ENCODE measurements at regions not wholly inside any gene's neighbourhood (a gene's known extent, or its start where the extent isn't known, plus 50 kb on each side); places are given as distances from the start of the nearest gene placed in this dataset.

DNA sequence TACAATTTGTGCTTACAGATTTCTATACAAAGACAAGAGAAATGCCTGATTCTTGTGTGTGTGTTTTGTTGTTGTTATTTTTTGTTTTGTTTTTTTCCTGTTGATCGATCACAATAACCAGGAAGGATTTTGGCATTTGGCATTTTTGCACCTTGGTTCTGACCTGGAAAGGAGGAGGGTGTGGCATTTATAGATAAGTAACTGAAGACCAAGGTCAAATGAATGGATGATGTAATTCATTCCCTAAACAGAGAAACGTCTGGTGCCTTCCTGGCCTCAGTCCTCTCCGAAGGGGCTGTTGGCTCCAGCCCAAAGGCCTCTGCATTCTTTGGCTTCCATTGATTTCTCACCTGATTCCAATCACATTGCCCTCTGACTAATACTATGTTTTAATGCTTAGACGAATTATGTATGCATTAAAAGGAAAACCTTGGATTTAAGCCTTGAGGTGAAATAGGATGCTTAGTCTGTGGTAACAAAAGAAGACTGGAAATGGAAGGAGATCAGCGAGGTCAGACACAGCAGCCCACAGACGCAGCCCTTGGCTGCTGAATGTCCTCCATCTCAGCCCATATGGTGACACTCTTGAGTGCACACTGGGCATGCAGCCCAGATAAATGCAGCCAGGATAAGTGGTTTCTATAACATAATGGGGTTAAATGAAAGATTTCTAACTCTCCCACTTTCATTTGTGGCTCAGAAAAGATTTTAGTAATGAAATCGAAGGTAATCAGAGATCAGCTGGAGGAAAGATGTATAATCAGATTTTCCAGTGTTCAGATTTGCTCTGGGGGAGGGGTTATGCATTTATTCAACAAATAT lies 60.5 kb upstream of the TRIM2 start:
- no peaks in the 10 kb centered on the region for H3K36me3 ChIP-seq (ENCODE audit: insufficient read depth, low read length)
- no peak overlapping the region for H3K9ac ChIP-seq (ENCODE audit: low read depth, low read length)
- no peak overlapping the region for H3K4me2 ChIP-seq (ENCODE audit: low read length)
- H3K4me3 ChIP-seq (ENCODE audit: low read length), result no peak overlapping the region
- H3K9me3 ChIP-seq (replicated peaks; ENCODE audit: low read length), result no peaks in the 10 kb centered on the region
- peaks cover 23% of the 10 kb centered on the region for H3K27me3 ChIP-seq (ENCODE audit: control insufficient read depth, insufficient read depth, low read length)
- H3K4me1 ChIP-seq (ENCODE audit: control insufficient read depth, insufficient read depth, low read length), result peaks cover 11% of the 10 kb centered on the region

DNA sequence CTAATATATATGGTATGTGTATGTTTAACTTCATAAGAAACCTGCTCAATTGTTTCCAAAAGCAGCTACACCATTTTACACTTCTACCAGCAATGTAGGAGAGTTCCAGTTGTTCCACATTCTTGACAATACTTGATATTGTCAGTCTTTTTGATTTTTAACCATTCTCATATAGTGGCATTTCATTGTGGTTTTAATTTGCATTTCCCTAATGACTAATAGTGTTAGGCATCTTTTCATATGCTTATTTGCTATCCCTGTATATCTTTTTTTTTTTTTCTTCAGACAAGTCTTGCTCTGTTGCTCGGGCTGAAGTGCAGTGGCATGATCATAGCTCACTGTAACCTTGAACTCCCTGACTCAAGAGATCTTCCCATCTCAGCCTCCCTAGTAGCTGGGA lies 58.2 kb upstream of the TRIM2 start:
- Histone ChIP-seq H3K4me2 (ENCODE audit: low read length) (no peak overlapping the region), H3K9me3 (replicated peaks; ENCODE audit: low read length) (no peaks in the 10 kb centered on the region), H3K4me1 (ENCODE audit: control insufficient read depth, insufficient read depth, low read length) (peaks cover 11% of the 10 kb centered on the region), H3K4me3 (ENCODE audit: low read length) (no peak overlapping the region), H3K36me3 (ENCODE audit: insufficient read depth, low read length) (no peaks in the 10 kb centered on the region), H3K9ac (ENCODE audit: low read depth, low read length) (no peak overlapping the region), H3K27me3 (ENCODE audit: control insufficient read depth, insufficient read depth, low read length) (peaks cover 24% of the 10 kb centered on the region)

DNA sequence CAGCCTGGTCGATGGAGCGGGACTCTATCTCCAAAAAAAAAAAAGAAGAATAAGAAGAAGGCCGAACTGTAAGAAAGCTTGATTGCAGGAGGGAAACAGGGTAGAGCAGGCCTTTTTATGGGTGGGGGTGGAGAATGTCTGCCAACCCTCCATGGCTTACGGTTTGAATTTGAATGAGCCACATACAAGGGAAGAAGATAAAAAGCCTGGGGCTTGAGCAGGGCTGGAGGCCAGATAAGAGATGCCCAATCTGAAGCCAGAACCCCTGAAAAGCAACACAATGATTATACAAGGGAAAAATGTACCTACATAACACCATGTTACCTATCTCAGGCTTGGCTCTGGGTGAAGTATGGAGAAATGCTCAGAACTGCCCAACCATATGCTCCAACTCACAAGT lies 57.3 kb upstream of the TRIM2 start:
- Histone ChIP-seq H3K36me3 (ENCODE audit: insufficient read depth, low read length) (no peaks in the 10 kb centered on the region), H3K9ac (ENCODE audit: low read depth, low read length) (no peak overlapping the region), H3K9me3 (replicated peaks; ENCODE audit: low read length) (no peaks in the 10 kb centered on the region), H3K4me3 (ENCODE audit: low read length) (no peak overlapping the region), H3K4me1 (ENCODE audit: control insufficient read depth, insufficient read depth, low read length) (peaks cover 11% of the 10 kb centered on the region), H3K27me3 (ENCODE audit: control insufficient read depth, insufficient read depth, low read length) (peaks cover 28% of the 10 kb centered on the region), H3K4me2 (ENCODE audit: low read length) (no peak overlapping the region)

DNA sequence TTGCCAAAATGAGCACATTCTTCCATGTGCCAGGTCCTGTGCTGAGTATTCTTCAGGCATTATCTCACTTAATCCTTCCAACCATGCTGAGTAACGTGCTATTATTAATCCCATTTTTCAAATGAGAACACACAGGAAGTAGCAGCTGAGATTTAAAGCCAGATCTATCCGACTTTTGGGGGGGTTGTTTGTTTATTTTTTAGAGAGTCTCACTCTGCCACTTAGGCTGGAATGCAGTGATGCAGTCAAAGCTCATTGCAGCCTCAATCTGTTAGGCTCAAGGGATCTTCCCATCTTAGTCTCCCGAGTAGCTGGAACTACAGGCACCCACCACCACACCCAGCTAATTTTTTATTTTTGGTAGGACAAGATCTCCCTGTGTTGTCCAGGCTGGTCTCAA lies 55.5 kb upstream of the TRIM2 start:
- Histone ChIP-seq H3K4me1 (ENCODE audit: control insufficient read depth, insufficient read depth, low read length) (peaks cover 19% of the 10 kb centered on the region), H3K4me3 (ENCODE audit: low read length) (no peak overlapping the region), H3K36me3 (ENCODE audit: insufficient read depth, low read length) (no peaks in the 10 kb centered on the region), H3K9me3 (replicated peaks; ENCODE audit: low read length) (no peaks in the 10 kb centered on the region), H3K27me3 (ENCODE audit: control insufficient read depth, insufficient read depth, low read length) (peaks cover 40% of the 10 kb centered on the region), H3K9ac (ENCODE audit: low read depth, low read length) (no peak overlapping the region), H3K4me2 (ENCODE audit: low read length) (no peak overlapping the region)

DNA sequence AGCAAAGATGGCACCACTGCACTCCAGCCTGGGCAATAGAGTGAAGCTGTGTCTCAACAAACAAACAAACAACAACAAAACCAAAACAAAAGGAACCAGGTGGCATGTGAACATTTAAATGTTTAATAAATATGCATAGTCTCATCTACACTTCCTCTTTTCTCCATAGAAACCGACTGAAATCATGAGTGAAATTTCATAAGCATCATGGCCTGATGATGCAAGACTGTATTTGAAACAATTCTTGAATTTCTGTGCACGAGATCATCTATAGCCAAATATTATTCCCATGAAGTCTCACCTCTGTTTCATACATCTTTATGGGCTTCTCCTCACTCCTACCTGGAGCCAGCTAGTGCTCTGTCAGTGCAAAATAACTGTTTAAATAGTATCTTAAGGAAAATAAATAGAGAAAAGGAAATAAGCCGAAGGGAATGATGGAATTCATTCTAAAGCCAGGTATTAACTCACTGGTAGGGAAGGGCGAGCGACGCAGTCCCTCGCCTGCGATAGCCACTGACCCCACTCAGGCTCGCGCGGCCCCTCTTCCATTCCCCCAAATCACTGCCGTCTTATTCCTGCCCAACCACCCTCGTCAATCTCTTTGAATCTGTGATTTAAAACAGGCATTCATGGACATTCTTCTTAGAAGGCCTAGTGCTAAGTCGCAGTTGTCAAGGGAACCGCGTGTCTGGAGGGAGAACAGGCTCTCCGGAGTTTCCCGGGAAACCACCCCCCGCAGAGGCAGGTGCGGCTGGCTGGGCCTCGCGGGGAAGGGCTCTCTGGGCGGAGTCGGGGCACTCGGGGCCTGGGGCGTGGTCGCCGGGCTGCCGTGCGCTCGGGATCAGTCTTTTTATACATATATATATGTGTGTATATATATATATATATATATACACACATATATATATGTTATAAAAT lies 52.4 kb upstream of the TRIM2 start:
- Histone ChIP-seq H3K4me1 (ENCODE audit: control insufficient read depth, insufficient read depth, low read length) (peaks cover 20% of the 10 kb centered on the region), H3K27me3 (ENCODE audit: control insufficient read depth, insufficient read depth, low read length) (peaks cover 68% of the 10 kb centered on the region), H3K9me3 (replicated peaks; ENCODE audit: low read length) (no peaks in the 10 kb centered on the region), H3K9ac (ENCODE audit: low read depth, low read length) (no peak overlapping the region), H3K4me2 (ENCODE audit: low read length) (no peak overlapping the region), H3K4me3 (ENCODE audit: low read length) (no peak overlapping the region), H3K36me3 (ENCODE audit: insufficient read depth, low read length) (no peaks in the 10 kb centered on the region)

DNA sequence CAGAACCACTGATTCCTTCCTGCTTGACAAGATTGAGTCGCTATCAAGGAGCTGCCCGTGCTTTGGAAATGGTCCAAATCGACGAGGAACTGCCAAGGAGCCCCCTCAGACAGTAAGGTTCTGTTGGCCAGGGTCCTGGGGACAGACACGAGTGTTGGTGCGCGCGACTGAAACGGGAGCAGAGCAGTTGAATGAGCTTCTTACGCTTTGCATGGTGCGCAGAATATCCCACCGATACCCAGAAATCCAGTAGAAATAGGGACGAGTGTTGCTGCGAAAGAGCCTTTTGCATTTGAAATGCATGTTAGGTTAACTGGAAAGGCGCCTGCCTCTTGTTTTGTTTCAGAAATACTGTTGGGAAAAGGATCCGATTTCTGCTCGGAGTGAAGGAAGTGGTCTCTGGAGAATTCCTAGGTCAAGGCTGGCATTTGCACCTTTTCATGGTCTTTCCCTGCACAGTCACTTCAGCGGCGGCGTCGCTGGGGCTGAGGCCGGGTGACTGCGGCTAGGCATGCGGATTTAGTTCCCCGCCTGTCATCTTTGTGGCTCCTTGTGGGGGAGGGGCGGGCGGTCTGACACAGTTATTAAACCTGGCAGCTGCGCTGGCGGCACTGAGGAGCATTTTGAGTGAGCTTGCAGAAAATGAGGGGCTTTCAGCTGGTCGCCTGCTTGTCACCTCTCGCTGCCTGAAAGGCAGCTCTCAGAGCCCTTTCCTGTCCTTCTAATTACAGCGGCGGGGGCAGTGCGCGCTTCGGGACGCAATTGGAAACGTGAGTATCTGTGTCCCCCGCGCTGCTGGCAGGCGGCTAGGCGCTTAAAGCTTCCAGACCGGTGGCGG lies 51.5 kb upstream of the TRIM2 start:
- H3K4me3 ChIP-seq (ENCODE audit: low read length), result peak overlapping the region; percentile 75
- peaks cover 20% of the 10 kb centered on the region for H3K4me1 ChIP-seq (ENCODE audit: control insufficient read depth, insufficient read depth, low read length)
- H3K4me2 ChIP-seq (ENCODE audit: low read length), result peak overlapping the region; percentile 98
- H3K36me3 ChIP-seq (ENCODE audit: insufficient read depth, low read length), result no peaks in the 10 kb centered on the region
- peaks cover 74% of the 10 kb centered on the region for H3K27me3 ChIP-seq (ENCODE audit: control insufficient read depth, insufficient read depth, low read length)
- peak overlapping the region; percentile 48 for H3K9ac ChIP-seq (ENCODE audit: low read depth, low read length)
- no peaks in the 10 kb centered on the region for H3K9me3 ChIP-seq (replicated peaks; ENCODE audit: low read length)

DNA sequence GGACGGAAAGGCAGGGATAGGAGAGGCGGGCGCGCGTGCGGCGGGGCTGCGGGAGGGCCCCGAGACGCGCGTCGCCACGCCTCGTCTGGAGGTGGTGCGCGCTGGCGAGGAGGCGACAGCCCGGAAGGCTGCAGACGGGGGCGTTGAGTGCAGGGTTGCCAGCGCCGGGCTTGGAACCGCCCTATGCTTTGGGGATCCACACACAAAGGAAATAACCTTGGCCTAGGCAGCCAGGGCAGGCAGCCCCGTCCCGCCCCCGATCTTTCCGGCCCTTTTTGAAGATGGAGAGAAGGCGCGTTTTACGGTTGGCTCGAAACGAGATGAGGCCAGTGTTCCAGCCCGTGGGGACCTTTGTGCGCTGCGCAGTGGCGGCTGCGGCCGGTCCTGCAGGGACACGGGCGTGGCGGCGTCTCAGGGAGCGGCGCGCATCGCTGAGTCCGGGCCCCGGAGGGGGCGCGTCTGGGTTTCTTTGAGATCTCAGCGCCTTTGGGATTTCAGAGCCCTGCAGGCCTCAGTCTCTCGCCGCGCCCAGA lies 50.8 kb upstream of the TRIM2 start:
- no peaks in the 10 kb centered on the region for H3K9me3 ChIP-seq (replicated peaks; ENCODE audit: low read length)
- H3K4me1 ChIP-seq (ENCODE audit: control insufficient read depth, insufficient read depth, low read length), result peaks cover 20% of the 10 kb centered on the region
- H3K36me3 ChIP-seq (ENCODE audit: insufficient read depth, low read length), result no peaks in the 10 kb centered on the region
- peaks cover 80% of the 10 kb centered on the region for H3K27me3 ChIP-seq (ENCODE audit: control insufficient read depth, insufficient read depth, low read length)
- peak overlapping the region; percentile 98 for H3K4me2 ChIP-seq (ENCODE audit: low read length)
- H3K4me3 ChIP-seq (ENCODE audit: low read length), result peak overlapping the region; percentile 75
- H3K9ac ChIP-seq (ENCODE audit: low read depth, low read length), result peak overlapping the region; percentile 48

DNA sequence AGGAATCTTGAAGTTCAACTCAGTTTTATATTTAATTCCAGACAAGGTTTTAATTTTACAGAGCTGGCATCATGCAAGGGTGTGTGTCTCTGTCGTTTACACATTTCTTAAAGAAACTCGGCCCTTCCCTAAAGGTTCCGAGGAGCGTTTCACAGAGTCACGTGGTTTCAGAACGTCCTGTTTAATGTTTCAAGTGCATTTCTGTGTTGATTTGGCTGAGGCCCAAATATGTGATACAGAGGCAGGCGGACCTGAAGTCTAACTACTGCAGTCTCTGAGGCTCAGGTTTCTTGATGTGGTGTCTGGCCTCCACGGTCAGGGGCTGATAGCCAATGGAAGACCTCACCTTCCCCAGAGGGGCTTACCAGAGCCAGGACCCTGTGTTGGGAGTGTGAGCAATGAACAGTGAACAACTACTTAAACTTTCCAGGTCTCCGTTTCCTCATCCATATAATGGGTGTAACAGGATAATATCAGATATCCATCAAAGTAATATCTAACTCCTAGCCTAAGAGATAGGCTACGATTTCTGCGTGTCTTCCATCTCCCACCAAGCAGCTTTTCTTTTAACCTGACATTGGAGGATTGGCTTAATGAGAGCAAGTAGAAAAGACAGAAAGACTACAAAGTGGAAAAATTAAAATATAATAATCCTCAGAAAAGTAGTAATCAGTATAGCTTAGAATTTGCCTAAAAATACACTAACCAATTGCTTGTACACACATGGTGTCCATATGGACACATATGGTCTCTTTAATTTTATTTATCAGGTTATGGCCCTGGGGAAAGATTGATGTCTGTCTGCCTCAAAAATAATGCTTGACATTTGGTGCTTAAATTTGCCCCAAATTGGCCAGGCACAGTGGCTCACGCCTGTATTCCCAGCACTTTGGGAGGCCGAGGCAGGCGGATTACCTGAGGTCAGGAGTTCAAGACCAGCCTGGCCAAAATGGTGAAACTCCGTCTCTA lies 50.0 kb upstream of the TRIM2 start:
- H3K4me1 ChIP-seq (ENCODE audit: control insufficient read depth, insufficient read depth, low read length), result peaks cover 20% of the 10 kb centered on the region
- H3K4me2 ChIP-seq (ENCODE audit: low read length), result peak overlapping the region; percentile 98
- peak overlapping the region; percentile 75 for H3K4me3 ChIP-seq (ENCODE audit: low read length)
- no peaks in the 10 kb centered on the region for H3K9me3 ChIP-seq (replicated peaks; ENCODE audit: low read length)
- peaks cover 78% of the 10 kb centered on the region for H3K27me3 ChIP-seq (ENCODE audit: control insufficient read depth, insufficient read depth, low read length)
- no peaks in the 10 kb centered on the region for H3K36me3 ChIP-seq (ENCODE audit: insufficient read depth, low read length)
- H3K9ac ChIP-seq (ENCODE audit: low read depth, low read length), result peak overlapping the region; percentile 48
